Activated T-cell treated with anti-CD3 and anti-CD28 coated beads, Interleukin-2, amount 50 U/mL, for 72 hours (primary cell): ENCODE measurements at regions not wholly inside any gene's neighbourhood (a gene's known extent, or its start where the extent isn't known, plus 50 kb on each side); places are given as distances from the start of the nearest gene placed in this dataset.
"Not testable (repeated sequence)": the region's sequence is repeated elsewhere in the genome, so short reads cannot be mapped to it uniquely, and the experiment has no call there.

Source experiments
- ATAC-seq, 2 donors: fragments of 150-1000 bp; cut with Tn5 transposase; replicated peaks in 1 of 2; 2 replicates each; pipeline ENCODE4 v1.10.0; 2021; ENCODE audit warnings: moderate library complexity in 2 of 2, mild to moderate bottlenecking in 1 of 2
- DNase-seq, 2 donors: peaks; one replicate each; pipeline ENCODE4 v3.0.0; 2021 to 2022; ENCODE audit warnings: mixed read lengths in 1 of 2
- H3K27ac Mint-ChIP-seq: one replicate; pipeline ENCODE4 v1.8.0; 2022; ENCODE audit warnings: mild to moderate bottlenecking, moderate library complexity, mixed read lengths
- H3K27me3 Mint-ChIP-seq: one replicate; pipeline ENCODE4 v1.8.0; 2022; ENCODE audit warnings: low read depth, mixed read lengths
- H3K36me3 Mint-ChIP-seq, 2 donors: one replicate each; pipeline ENCODE4 v1.8.0; 2022; ENCODE audit warnings: mixed read lengths in 2 of 2, mild to moderate bottlenecking in 1 of 2; ENCODE audit not compliant: insufficient read depth in 2 of 2
- H3K4me1 Mint-ChIP-seq: one replicate; pipeline ENCODE4 v1.8.0; 2022; ENCODE audit warnings: low read depth, mixed read lengths
- H3K4me3 Mint-ChIP-seq, 2 donors: one replicate each; pipeline ENCODE4 v1.8.0; 2022; ENCODE audit warnings: mild to moderate bottlenecking in 2 of 2, mixed read lengths in 2 of 2, moderate library complexity in 2 of 2
- H3K9me3 Mint-ChIP-seq, 2 donors: one replicate each; pipeline ENCODE4 v1.8.0; 2022; ENCODE audit warnings: mixed read lengths in 2 of 2

- Mint-ChIP-seq H3K27ac (no peak overlapping the region), H3K4me1 (no peaks in the 10 kb centered on the region), H3K27me3 (no peaks in the 10 kb centered on the region), H3K9me3 (peaks cover 0 to 1% of the 10 kb centered on the region in 2 donors), H3K36me3 (no peaks in the 10 kb centered on the region), H3K4me3 (no peak overlapping the region)
- DNase-seq (no peak), ATAC-seq (no peak)
Measured at GRCh38 chr4:138450546-138451275, 208.6 kb upstream of the SLC7A11 start.

GRCh38 chr4:138449938-138450337 lies 207.8 kb upstream of the SLC7A11 start:
- Mint-ChIP-seq H3K4me3 (no peak overlapping the region), H3K9me3 (no peaks in the 10 kb centered on the region), H3K27me3 (no peaks in the 10 kb centered on the region), H3K4me1 (no peaks in the 10 kb centered on the region), H3K36me3 (no peaks in the 10 kb centered on the region), H3K27ac (no peak overlapping the region)
- DNase-seq (no peak), ATAC-seq (no peak)

DNA sequence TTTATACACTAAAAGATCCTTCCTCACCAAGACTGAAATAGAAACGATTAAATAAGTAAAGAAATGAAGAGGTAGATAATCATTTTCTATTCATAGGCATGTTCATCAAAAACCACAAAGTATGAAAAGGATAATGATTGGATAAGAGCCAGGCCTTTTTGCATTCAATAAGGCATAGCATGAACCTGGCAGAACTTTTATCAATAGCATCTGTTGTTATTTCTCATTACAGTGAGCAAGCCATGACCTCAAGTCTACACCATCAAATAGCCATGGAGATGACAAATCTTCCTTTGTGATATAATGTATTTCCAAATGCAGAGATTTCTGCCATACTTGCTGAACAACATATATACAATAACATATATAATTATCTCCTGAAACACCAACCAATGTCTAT lies 206.0 kb upstream of the SLC7A11 start:
- Mint-ChIP-seq H3K9me3 (peaks cover 0 to 1% of the 10 kb centered on the region in 2 donors), H3K4me3 (no peak overlapping the region), H3K27me3 (no peaks in the 10 kb centered on the region), H3K27ac (no peak overlapping the region), H3K36me3 (no peaks in the 10 kb centered on the region), H3K4me1 (no peaks in the 10 kb centered on the region)
- ATAC-seq (no peak), DNase-seq (no peak)

DNA sequence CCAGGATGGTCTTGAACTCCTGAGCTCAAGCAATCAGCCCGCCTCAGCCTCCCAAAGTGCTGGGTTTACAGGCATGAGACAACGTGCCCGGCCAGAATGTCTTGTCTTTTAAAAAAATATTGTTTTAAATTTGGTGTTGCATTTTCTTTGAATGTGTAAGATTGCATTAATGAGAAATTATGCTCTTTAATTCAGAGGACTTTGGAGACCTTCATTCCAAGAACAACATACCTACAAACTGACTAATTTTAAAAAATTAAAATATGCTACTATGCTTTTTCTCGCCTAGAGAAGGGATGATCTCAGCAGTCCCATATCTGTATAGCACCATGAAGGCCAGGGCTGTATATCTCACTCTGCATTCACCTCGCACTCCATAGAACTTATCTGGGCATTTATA lies 204.3 kb upstream of the SLC7A11 start:
- H3K27me3 Mint-ChIP-seq: no peaks in the 10 kb centered on the region
- ATAC-seq (no peak), DNase-seq (no peak)
- no peaks in the 10 kb centered on the region for H3K4me1 Mint-ChIP-seq
- no peaks in the 10 kb centered on the region for H3K36me3 Mint-ChIP-seq
- H3K9me3 Mint-ChIP-seq: peaks cover 0 to 3% of the 10 kb centered on the region in 2 donors
- no peak overlapping the region for H3K27ac Mint-ChIP-seq
- no peak overlapping the region for H3K4me3 Mint-ChIP-seq

GRCh38 chr4:138445098-138445497 lies 202.9 kb upstream of the SLC7A11 start:
- ATAC-seq: no peak
- Mint-ChIP-seq H3K4me3 (no peak overlapping the region), H3K36me3 (no peaks in the 10 kb centered on the region), H3K27ac (no peak overlapping the region), H3K4me1 (no peaks in the 10 kb centered on the region), H3K9me3 (peaks cover 0 to 3% of the 10 kb centered on the region in 2 donors), H3K27me3 (no peaks in the 10 kb centered on the region)
- no peak for DNase-seq

- no peaks in the 10 kb centered on the region for H3K27me3 Mint-ChIP-seq
- DNase-seq: no peak
- ATAC-seq: no peak
- H3K4me3 Mint-ChIP-seq: no peak overlapping the region
- H3K9me3 Mint-ChIP-seq: peaks cover 0 to 3% of the 10 kb centered on the region in 2 donors
- H3K27ac Mint-ChIP-seq: no peak overlapping the region
- H3K36me3 Mint-ChIP-seq: no peaks in the 10 kb centered on the region
- H3K4me1 Mint-ChIP-seq: no peaks in the 10 kb centered on the region
Measured at GRCh38 chr4:138444260-138444659, 202.1 kb upstream of the SLC7A11 start.

DNA sequence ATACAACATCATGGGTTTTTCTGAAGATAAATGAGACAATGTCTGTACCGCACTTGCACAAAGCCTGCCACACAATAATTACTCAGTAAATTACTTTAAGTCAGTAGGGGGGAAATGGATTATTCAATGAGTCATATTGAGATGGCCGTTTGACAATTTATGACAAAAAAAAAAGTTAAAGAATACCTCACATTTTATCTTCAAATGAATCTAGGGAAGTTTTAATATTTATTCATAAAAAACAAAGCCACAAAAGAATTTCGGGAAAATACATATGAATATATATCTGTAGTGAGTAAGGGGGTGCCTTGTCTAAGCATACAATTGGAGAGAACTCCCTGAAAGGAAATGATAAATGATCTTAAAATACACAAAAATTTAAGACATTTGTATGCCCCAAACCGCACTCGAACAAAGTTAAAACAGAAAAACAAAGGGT lies 197.0 kb upstream of the SLC7A11 start:
- peaks cover 1 to 7% of the 10 kb centered on the region in 2 donors for H3K9me3 Mint-ChIP-seq

GRCh38 chr4:138438608-138439007 lies 196.5 kb upstream of the SLC7A11 start:
- DNase-seq (no peak), ATAC-seq (no peak)

More for the DNA sequence above, 197.0 kb upstream of the SLC7A11 start:
- H3K27me3 Mint-ChIP-seq: no peaks in the 10 kb centered on the region
- no peaks in the 10 kb centered on the region for H3K36me3 Mint-ChIP-seq
- H3K27ac Mint-ChIP-seq: no peak overlapping the region
- DNase-seq: no peak
- no peak overlapping the region for H3K4me3 Mint-ChIP-seq
- no peaks in the 10 kb centered on the region for H3K4me1 Mint-ChIP-seq
- ATAC-seq: no peak

GRCh38 chr4:138437263-138437851 lies 195.2 kb upstream of the SLC7A11 start:
- DNase-seq: no peak

More at GRCh38 chr4:138438608-138439007, 196.5 kb upstream of the SLC7A11 start:
- no peaks in the 10 kb centered on the region for H3K36me3 Mint-ChIP-seq
- no peak overlapping the region for H3K4me3 Mint-ChIP-seq
- H3K9me3 Mint-ChIP-seq: peaks cover 2 to 8% of the 10 kb centered on the region in 2 donors
- no peaks in the 10 kb centered on the region for H3K27me3 Mint-ChIP-seq
- no peaks in the 10 kb centered on the region for H3K4me1 Mint-ChIP-seq
- H3K27ac Mint-ChIP-seq: no peak overlapping the region

DNA sequence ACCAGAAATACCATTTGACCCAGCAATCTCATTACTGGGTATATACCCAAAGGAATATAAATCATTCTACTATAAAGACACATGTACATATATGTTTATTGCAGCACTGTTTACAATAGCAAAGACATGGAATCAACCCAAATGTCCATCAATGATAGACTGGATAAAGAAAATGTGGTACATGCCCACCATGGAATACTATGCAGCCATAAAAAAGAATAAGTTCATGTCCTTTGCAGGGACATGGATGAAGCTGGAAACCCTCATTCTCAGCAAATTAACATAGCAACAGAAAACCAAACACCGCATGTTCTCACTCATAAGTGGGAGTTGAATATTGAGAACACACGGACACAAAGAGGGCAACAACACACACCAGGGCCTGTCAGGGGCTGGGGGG lies 193.6 kb upstream of the SLC7A11 start:
- not testable (repeated sequence) for H3K27ac Mint-ChIP-seq, H3K4me3 Mint-ChIP-seq, H3K4me1 Mint-ChIP-seq, H3K36me3 Mint-ChIP-seq, ATAC-seq, DNase-seq, H3K27me3 Mint-ChIP-seq
- peaks cover 7 to 12% of the 10 kb centered on the region in 2 donors for H3K9me3 Mint-ChIP-seq

More at GRCh38 chr4:138437263-138437851, 195.2 kb upstream of the SLC7A11 start:
- no peak for ATAC-seq
- H3K9me3 Mint-ChIP-seq: peaks cover 7 to 11% of the 10 kb centered on the region in 2 donors
- no peaks in the 10 kb centered on the region for H3K27me3 Mint-ChIP-seq
- no peak overlapping the region for H3K4me3 Mint-ChIP-seq
- no peak overlapping the region for H3K27ac Mint-ChIP-seq
- no peaks in the 10 kb centered on the region for H3K4me1 Mint-ChIP-seq
- H3K36me3 Mint-ChIP-seq: peaks cover 0 to 3% of the 10 kb centered on the region in 2 donors

DNA sequence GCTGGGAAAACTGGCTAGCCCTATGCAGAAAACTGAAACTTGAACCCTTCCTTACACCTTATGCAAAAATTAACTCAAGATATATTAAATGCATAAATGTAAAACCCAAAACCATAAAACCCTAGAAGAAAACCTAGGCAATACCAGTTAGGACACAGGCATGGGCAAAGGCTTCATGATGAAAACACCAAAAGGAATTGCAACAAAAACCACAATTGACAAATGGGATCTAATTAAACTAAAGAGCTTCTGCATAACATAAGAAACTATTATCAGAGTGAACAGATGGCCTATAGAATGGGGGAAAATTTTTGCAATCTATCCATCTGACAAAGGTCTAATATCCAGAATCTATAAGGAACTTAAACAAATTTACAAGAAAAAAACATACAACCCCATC lies 192.9 kb upstream of the SLC7A11 start:
- H3K4me1 Mint-ChIP-seq, ATAC-seq: not testable (repeated sequence)

GRCh38 chr4:138428611-138429010 lies 186.5 kb upstream of the SLC7A11 start:
- Mint-ChIP-seq H3K4me3 (no peak overlapping the region), H3K27ac (no peak overlapping the region), H3K4me1 (no peaks in the 10 kb centered on the region), H3K27me3 (no peaks in the 10 kb centered on the region), H3K36me3 (peaks cover 0 to 3% of the 10 kb centered on the region in 2 donors), H3K9me3 (peaks cover 8 to 12% of the 10 kb centered on the region in 2 donors)
- DNase-seq: no peak
- ATAC-seq: no peak

More for the DNA sequence above, 192.9 kb upstream of the SLC7A11 start:
- peaks cover 7 to 12% of the 10 kb centered on the region in 2 donors for H3K9me3 Mint-ChIP-seq
- H3K27ac Mint-ChIP-seq, H3K4me3 Mint-ChIP-seq, DNase-seq, H3K36me3 Mint-ChIP-seq, H3K27me3 Mint-ChIP-seq: not testable (repeated sequence)

GRCh38 chr4:138426786-138427185 lies 184.6 kb upstream of the SLC7A11 start:
- ATAC-seq (no peak), DNase-seq (no peak)
- Mint-ChIP-seq H3K9me3 (peaks cover 4 to 5% of the 10 kb centered on the region in 2 donors), H3K4me3 (no peak overlapping the region), H3K4me1 (no peaks in the 10 kb centered on the region), H3K27ac (no peak overlapping the region), H3K36me3 (no peaks in the 10 kb centered on the region), H3K27me3 (no peaks in the 10 kb centered on the region)
